ENCODE measurements at regions not wholly inside any gene's neighbourhood (a gene's known extent, or its start where the extent isn't known, plus 50 kb on each side); places are given as distances from the start of the nearest gene placed in this dataset.

GRCh38 chr11:11220786-11221185, 132.3 kb downstream of the CSNK2A3 start:
- no peak overlapping the region for H3K27ac ChIP-seq
- DNase-seq: no peak
- H3F3A ChIP-seq (ENCODE audit: insufficient read depth, low read depth): no peaks in the 10 kb centered on the region
- no peaks in the 10 kb centered on the region for H3K79me2 ChIP-seq (ENCODE audit: low read depth)
- ChIA-PET CTCF (no interaction called here), POLR2A (ENCODE audit: unreplicated experiment) (no interaction called here)
- BruUV-seq (replicated peaks): no TSS peak
- H3K9me2 ChIP-seq (ENCODE audit: insufficient read depth): no peaks in the 10 kb centered on the region
- H3K4me2 ChIP-seq: no peak overlapping the region
- no peaks in the 10 kb centered on the region for H4K20me1 ChIP-seq (ENCODE audit: insufficient read depth)
- no peaks in the 10 kb centered on the region for H3K9me3 ChIP-seq (ENCODE audit: insufficient read depth, low read depth)
- H3K4me1 ChIP-seq (replicated peaks; ENCODE audit: insufficient read depth): no peaks in the 10 kb centered on the region
- no peak overlapping the region for H2AFZ ChIP-seq
- peaks cover 25% of the 10 kb centered on the region for H3K27me3 ChIP-seq (ENCODE audit: insufficient read depth, low read depth)
- H3K4me3 ChIP-seq: no peak overlapping the region
- no peak for TF ChIP-seq EZH2 (IDR thresholded peaks at IDR 0.05; ENCODE audit: low read depth)
- TF ChIP-seq CTCF (conservative IDR thresholded peaks at IDR 0.05): no peak
- H3K36me3 ChIP-seq (ENCODE audit: low read depth): no peaks in the 10 kb centered on the region
- intact Hi-C loops (cut with micrococcal nuclease; ENCODE audit: unreplicated experiment): no loop called here

- Histone ChIP-seq H3K27ac (no peak overlapping the region), H3K79me2 (ENCODE audit: low read depth) (no peaks in the 10 kb centered on the region), H3F3A (ENCODE audit: insufficient read depth, low read depth) (no peaks in the 10 kb centered on the region), H3K36me3 (ENCODE audit: low read depth) (no peaks in the 10 kb centered on the region), H3K27me3 (ENCODE audit: insufficient read depth, low read depth) (peaks cover 25% of the 10 kb centered on the region), H3K9me3 (ENCODE audit: insufficient read depth, low read depth) (no peaks in the 10 kb centered on the region), H2AFZ (no peak overlapping the region), H3K4me2 (no peak overlapping the region), H4K20me1 (ENCODE audit: insufficient read depth) (no peaks in the 10 kb centered on the region), H3K4me1 (replicated peaks; ENCODE audit: insufficient read depth) (no peaks in the 10 kb centered on the region), H3K9me2 (ENCODE audit: insufficient read depth) (no peaks in the 10 kb centered on the region), H3K4me3 (no peak overlapping the region)
- ChIA-PET POLR2A (ENCODE audit: unreplicated experiment) (no interaction called here), CTCF (no interaction called here)
- TF ChIP-seq CTCF (conservative IDR thresholded peaks at IDR 0.05) (no peak), EZH2 (IDR thresholded peaks at IDR 0.05; ENCODE audit: low read depth) (no peak)
- no TSS peak for BruUV-seq (replicated peaks)
- intact Hi-C loops (cut with micrococcal nuclease; ENCODE audit: unreplicated experiment): no loop called here
- DNase-seq: no peak
These were observed 134.4 kb downstream of the CSNK2A3 start for GRCh38 chr11:11218629-11218986.

- ChIA-PET CTCF (no interaction called here), POLR2A (ENCODE audit: unreplicated experiment) (no interaction called here)
- Histone ChIP-seq H3K36me3 (ENCODE audit: low read depth) (no peaks in the 10 kb centered on the region), H3K79me2 (ENCODE audit: low read depth) (no peaks in the 10 kb centered on the region), H3K4me3 (no peak overlapping the region), H3K27ac (no peak overlapping the region), H3K4me2 (no peak overlapping the region), H3K4me1 (replicated peaks; ENCODE audit: insufficient read depth) (no peaks in the 10 kb centered on the region), H3K9me3 (ENCODE audit: insufficient read depth, low read depth) (no peaks in the 10 kb centered on the region), H3F3A (ENCODE audit: insufficient read depth, low read depth) (no peaks in the 10 kb centered on the region), H3K27me3 (ENCODE audit: insufficient read depth, low read depth) (peaks cover 25% of the 10 kb centered on the region), H2AFZ (no peak overlapping the region), H4K20me1 (ENCODE audit: insufficient read depth) (no peaks in the 10 kb centered on the region), H3K9me2 (ENCODE audit: insufficient read depth) (no peaks in the 10 kb centered on the region)
- intact Hi-C loops (cut with micrococcal nuclease; ENCODE audit: unreplicated experiment): no loop called here
- TF ChIP-seq CTCF (conservative IDR thresholded peaks at IDR 0.05): no peak
- no peak for TF ChIP-seq EZH2 (IDR thresholded peaks at IDR 0.05; ENCODE audit: low read depth)
- no peak for DNase-seq
- BruUV-seq (replicated peaks): no TSS peak
These were observed 135.0 kb downstream of the CSNK2A3 start for GRCh38 chr11:11217929-11218628.
